ENCODE measurements at regions not wholly inside any gene's neighbourhood (a gene's known extent, or its start where the extent isn't known, plus 50 kb on each side); places are given as distances from the start of the nearest gene placed in this dataset.

DNA sequence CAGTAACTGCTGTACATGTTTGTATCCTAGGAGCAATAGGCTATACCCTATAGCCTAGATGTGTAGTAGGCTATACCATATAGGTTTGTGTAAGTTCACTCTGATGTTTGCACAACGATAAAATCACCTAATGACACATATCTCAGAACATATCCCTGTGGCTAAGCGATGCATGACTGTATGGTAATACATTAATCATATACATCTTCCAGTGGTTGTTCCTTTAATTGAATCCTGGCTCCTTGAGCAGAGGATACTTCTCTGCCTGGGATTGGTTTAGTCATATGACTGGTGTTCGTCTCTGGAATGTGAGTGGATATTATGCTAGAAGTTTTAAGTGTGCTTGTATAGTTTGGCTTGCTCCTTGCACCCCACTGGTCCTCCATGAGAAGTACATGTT lies 425.8 kb downstream of the MAN2A1 start:
- H3K4me3 ChIP-seq (ENCODE audit: low read depth, low read length) = no peak overlapping the region
- no peak for DNase-seq (ENCODE audit: low read depth)
- TF ChIP-seq, protein P1, sequence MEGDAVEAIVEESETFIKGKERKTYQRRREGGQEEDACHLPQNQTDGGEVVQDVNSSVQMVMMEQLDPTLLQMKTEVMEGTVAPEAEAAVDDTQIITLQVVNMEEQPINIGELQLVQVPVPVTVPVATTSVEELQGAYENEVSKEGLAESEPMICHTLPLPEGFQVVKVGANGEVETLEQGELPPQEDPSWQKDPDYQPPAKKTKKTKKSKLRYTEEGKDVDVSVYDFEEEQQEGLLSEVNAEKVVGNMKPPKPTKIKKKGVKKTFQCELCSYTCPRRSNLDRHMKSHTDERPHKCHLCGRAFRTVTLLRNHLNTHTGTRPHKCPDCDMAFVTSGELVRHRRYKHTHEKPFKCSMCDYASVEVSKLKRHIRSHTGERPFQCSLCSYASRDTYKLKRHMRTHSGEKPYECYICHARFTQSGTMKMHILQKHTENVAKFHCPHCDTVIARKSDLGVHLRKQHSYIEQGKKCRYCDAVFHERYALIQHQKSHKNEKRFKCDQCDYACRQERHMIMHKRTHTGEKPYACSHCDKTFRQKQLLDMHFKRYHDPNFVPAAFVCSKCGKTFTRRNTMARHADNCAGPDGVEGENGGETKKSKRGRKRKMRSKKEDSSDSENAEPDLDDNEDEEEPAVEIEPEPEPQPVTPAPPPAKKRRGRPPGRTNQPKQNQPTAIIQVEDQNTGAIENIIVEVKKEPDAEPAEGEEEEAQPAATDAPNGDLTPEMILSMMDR (IDR thresholded peaks at IDR 0.05; ENCODE audit: insufficient read depth, low read depth, low read length) = no peak

GRCh38 chr5:110116539-110116938 lies 426.8 kb downstream of the MAN2A1 start:
- TF ChIP-seq, protein P1 (IDR thresholded peaks at IDR 0.05; ENCODE audit: insufficient read depth, low read depth, low read length) = no peak
- no peak for DNase-seq (ENCODE audit: low read depth)

DNA sequence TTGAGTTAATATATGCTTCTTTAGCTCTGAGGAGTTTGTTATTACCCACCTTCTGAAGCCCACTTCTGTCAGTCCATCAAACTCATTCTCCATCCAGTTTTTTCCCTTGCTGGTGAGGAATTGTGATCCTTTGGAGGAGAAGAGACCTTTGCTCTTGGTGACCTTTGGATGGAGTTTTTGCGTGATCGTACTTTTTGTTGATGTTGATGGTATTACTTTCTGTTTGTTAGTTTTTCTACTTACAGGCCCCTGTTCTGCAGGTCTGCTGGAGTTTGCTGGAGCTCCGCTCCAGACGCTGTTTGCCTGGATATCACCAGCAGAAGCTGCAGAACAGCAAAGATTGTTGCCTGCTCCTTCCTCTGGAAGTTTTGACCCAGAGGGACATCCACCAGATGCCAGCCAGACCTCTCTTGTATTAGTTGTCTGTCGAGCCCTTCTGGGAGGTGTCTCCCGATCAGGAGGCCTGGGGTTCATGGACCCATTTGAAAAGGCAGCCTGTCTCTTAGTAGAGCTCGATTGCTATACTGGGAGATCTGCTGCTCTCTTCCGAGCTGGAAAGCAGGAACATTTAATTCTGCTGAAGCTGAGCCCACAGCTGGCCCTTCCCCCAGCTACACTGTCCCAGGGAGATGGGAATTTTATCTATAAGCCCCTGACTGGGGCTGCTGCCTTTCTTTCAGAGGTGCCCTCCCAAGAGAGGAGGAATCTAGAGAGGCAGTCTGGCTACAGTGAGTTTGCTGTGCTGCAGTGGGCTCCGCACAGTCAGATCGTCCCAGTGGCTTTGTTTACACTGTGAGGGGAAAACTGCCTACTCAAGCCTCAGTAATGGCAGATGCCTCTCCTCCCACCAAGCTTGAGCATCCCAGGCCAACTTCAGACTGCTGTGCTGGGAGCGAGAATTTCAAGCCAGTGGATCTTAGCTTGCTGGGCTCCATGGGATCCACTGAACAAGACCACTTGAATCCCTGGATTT lies 445.5 kb downstream of the MAN2A1 start:
- TF ChIP-seq, protein P1 (IDR thresholded peaks at IDR 0.05; ENCODE audit: insufficient read depth, low read depth, low read length) = no peak
- DNase-seq (ENCODE audit: low read depth) = no peak
- H3K4me3 ChIP-seq (ENCODE audit: low read depth, low read length) = no peak overlapping the region

More at GRCh38 chr5:110116539-110116938, 426.8 kb downstream of the MAN2A1 start:
- no peak overlapping the region for H3K4me3 ChIP-seq (ENCODE audit: low read depth, low read length)

- TF ChIP-seq, protein P1 (IDR thresholded peaks at IDR 0.05; ENCODE audit: insufficient read depth, low read depth, low read length) = no peak
- no peak for DNase-seq (ENCODE audit: low read depth)
- H3K4me3 ChIP-seq (ENCODE audit: low read depth, low read length) = no peak overlapping the region
These were observed 460.5 kb downstream of the MAN2A1 start for GRCh38 chr5:110150199-110150598.

DNA sequence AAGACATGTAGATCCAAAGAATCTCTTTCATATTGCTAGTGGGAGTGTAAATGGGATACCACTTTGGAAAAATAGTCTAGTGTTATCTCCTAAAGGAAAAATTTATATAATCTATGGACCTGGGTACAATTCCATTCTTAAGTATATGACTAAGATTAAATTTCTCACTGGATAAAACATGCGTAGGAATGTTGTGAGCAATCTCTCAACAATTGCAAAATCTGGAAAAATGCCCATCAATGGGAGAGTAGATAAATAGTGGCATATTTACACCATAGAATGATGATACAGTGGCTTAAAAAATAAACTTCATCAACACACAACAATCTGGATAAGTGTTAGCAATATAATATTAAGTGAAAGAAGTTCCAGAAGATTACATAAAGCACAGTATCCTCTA lies 469.5 kb downstream of the MAN2A1 start:
- TF ChIP-seq, protein P1 (IDR thresholded peaks at IDR 0.05; ENCODE audit: insufficient read depth, low read depth, low read length) = no peak
- no peak overlapping the region for H3K4me3 ChIP-seq (ENCODE audit: low read depth, low read length)
- DNase-seq (ENCODE audit: low read depth) = peak; percentile 41

DNA sequence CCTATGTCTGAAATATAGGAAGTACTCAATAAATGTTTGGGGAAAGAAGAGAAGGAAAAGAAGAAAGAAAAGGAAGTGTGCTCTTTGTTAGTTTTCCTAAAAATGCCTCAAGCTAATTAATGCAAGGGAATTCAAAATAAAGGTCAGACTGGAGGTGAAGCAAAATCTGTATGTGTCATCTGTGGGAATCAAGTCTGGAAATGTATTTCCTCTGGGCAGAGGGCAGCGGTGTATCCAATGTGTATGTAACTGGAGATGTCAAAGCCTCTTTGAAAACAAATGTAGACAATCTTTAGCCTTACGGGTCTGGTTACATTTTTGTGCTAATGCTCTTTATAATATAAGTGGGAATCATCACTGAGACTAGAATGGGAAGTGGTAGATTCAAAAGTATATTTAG lies 471.4 kb downstream of the MAN2A1 start:
- TF ChIP-seq, protein P1 (IDR thresholded peaks at IDR 0.05; ENCODE audit: insufficient read depth, low read depth, low read length) = no peak
- DNase-seq (ENCODE audit: low read depth) = no peak
- no peak overlapping the region for H3K4me3 ChIP-seq (ENCODE audit: low read depth, low read length)

Measured in fibroblast of villous mesenchyme (primary cell).